ENCODE measurements at regions not wholly inside any gene's neighbourhood (a gene's known extent, or its start where the extent isn't known, plus 50 kb on each side); places are given as distances from the start of the nearest gene placed in this dataset.

DNA sequence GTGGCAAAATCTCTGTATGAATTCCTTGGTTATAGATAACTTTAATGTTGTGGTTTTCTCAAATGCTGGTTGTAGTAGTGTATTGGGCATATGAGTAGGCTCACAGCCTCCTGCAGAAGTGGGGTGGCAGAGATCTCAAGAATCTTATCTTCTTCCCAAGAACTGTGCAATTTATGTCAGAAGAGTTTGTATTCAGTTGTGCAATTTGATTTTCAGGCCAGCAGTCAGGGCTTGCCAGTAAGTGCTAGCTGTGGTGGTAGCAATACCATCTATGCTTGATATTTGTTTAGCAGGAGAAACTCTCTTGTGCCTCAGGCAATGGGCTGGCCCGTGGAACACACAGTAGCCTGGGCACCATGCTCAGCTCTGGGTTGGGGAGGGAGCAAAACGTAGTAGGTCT, 58.4 kb upstream of the GOLIM4 start:
- TF ChIP-seq POLR2A (IDR thresholded peaks at IDR 0.05) = no peak
- no peak for TF ChIP-seq EP300 (IDR thresholded peaks at IDR 0.05)
- TF ChIP-seq, protein P1, sequence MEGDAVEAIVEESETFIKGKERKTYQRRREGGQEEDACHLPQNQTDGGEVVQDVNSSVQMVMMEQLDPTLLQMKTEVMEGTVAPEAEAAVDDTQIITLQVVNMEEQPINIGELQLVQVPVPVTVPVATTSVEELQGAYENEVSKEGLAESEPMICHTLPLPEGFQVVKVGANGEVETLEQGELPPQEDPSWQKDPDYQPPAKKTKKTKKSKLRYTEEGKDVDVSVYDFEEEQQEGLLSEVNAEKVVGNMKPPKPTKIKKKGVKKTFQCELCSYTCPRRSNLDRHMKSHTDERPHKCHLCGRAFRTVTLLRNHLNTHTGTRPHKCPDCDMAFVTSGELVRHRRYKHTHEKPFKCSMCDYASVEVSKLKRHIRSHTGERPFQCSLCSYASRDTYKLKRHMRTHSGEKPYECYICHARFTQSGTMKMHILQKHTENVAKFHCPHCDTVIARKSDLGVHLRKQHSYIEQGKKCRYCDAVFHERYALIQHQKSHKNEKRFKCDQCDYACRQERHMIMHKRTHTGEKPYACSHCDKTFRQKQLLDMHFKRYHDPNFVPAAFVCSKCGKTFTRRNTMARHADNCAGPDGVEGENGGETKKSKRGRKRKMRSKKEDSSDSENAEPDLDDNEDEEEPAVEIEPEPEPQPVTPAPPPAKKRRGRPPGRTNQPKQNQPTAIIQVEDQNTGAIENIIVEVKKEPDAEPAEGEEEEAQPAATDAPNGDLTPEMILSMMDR (IDR thresholded peaks at IDR 0.05) = no peak

Data from upper lobe of left lung (tissue), 4 donors.